Fibroblast of skin of right quadriceps (primary cell): ENCODE measurements at regions not wholly inside any gene's neighbourhood (a gene's known extent, or its start where the extent isn't known, plus 50 kb on each side); places are given as distances from the start of the nearest gene placed in this dataset.
"Not testable (repeated sequence)": the region's sequence is repeated elsewhere in the genome, so short reads cannot be mapped to it uniquely, and the experiment has no call there.

Experiments used
- DNase-seq: peaks from one replicate; pipeline ENCODE4 v3.0.0-alpha.2; 2013

GRCh38 chr5:112112346-112112745 is 306.7 kb downstream of the EPB41L4A start:
- no peak for DNase-seq

DNA sequence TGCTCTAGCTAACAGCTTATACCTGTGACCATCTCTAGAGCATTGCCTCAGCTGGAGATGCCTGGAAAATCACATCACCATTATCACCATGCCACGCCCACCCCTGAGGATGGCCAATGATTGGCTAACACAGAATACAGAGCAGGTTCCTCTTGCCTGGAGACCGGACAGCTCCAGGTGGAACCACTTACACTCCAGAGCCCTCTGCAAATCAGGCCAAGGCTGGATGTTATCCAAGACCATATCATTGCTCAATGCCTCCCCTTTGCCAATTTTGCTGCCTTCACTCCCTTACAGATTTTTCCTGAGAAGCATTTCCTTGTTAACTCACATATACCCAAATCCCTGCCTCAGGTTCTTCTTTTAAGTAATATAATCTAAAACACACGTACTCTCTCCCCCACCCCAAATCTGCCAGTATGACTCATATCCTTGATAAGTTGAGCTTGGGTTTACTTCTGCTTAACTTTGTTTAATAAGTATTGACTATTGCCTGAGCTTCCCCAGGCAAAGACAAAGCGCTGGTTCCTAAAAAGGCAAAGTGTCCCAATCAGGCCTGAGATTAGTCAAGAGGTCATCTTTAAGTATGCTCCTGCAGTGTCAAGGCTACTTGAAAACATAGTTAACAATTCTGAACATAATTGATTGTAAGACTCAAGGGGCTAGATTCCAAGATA is 309.6 kb downstream of the EPB41L4A start:
- peak; percentile 89 for DNase-seq

GRCh38 chr5:112106878-112107277 is 312.2 kb downstream of the EPB41L4A start:
- no peak for DNase-seq

DNA sequence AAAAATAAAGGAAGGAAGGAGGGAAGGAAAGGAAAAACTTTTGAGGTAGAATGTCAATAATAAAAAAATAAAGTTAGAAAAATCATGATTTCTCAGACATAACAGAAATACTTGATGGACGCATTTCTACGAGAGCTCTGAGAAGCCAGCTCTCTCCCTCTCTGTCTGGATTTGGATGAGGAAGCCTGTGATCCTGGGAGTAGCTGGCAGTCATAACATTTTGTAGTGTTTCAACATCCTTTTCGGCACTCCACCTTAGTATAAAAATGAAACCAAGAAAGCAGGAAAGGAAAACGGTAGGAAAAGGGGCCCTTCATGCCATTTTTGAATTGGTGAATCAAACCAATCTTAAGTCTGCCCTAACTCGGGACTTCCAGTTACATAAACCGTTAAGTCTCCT is 321.3 kb downstream of the EPB41L4A start:
- DNase-seq, result no peak

DNA sequence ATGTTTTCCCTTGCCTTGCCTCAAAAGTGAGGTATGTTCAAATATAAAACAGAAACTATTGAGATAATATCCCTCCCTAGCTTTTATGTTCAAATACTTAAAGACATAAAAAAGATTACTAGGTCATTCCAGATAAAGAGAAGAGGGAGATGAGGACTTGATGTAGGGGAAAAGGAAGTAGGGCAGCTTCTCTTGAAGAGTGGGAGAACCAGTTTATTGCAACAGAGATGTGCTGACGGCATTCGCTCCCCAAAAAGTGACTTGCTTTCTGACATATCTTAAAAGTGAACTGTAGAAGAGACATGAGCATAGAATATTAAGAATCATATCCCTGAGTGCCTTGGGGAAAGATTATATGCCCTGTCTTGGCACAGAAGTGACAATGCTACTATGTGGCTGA is 330.2 kb upstream of the NREP start:
- DNase-seq, result no peak

DNA sequence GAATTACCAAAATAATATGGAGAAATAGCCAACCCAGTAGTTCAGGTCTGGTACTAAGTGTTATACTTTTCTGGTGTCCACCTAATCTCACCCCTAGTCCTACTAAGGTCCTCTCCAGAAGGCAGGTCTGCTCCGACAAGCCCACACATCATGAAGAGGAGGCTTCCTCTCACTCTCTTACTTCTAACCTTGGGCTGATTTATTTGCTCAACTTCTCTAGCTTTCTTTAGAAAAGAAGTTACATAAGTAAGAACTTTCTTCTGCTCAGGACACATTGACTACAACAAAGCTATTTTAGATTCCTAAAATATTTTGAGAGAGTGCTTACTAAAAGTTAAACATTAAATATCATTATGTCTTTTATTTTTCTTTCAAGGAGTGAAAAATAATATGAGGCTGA is 329.7 kb upstream of the NREP start:
- DNase-seq, result no peak

DNA sequence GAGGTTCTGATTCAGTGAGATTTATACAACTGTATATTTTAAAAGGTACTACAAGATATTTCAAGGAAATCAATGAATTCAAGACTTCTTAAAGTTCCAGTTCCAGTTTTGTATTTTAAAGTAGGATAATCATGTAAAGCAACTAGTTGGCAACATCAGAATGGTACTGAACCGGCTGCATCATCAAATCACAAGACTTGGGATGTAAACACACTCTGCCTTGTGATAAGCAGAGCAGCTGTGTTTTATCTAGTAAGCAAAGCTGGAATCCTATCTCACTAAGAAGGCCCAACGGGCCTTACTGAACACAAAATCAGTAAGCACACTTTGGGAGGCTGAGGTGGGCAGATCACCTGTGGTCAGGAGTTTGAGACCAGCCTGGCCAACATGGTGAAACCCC is 327.2 kb upstream of the NREP start:
- no peak for DNase-seq

- DNase-seq, result peak; percentile 7
Measured at GRCh38 chr5:112083623-112084022, 326.6 kb upstream of the NREP start.

GRCh38 chr5:112077180-112077579 is 320.2 kb upstream of the NREP start:
- peak; percentile 19 for DNase-seq

DNA sequence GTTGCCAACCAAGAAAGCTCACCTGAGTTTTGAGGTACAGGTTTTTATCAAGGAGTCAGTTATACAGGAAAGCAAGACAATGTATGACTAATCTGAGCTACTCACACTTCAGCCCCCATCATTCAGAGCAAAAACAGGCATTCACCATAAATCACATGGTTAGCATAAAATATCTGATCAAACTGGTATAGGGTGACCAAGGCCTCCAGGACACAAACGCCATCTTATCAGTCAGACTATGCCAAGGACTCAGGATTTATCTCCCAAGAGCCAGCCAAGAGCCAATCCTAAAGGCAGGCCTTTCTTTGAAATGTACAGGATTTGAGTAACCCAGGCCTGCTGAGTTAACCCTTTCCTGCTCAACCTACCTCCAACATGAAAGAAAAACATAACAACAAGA is 313.0 kb upstream of the NREP start:
- no peak for DNase-seq

DNA sequence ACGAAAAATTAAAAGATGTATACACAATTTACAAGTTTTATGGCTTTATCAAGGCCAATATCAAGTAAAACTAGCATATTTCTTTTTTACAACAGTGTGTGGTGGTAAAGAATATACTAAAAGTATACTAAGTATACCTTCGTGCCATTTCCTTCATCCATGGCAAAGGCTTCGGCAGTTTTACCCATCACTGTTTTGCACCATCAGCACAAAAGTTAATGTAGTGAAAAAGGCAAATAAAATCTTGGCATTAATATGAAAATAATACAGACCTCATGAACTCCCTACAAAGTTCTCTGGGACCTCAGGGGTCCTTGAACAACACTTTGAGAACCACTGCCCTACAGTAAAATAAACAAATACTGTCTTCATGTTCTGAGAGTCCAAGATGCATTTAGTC is 312.3 kb upstream of the NREP start:
- DNase-seq, result no peak

DNA sequence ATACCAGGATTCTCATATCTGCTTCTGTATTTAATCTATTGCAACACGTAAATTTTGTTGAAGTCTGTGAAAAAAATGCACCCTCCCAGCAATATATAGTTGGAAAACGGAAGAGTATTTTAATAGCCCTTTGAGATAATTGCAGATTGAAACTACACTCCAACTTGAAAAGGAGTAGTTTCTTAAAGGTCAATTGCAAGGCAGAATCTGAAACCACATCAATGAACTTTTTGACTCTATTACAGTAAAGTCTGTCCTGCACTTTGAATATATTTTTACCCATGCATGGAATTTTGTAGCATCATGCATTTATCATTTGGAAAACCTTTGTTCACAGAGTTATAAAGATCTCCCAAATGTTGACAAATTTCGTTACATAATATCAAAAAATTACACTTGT is 311.6 kb upstream of the NREP start:
- no peak for DNase-seq

- DNase-seq, result peak; percentile 63
Measured at GRCh38 chr5:112065781-112066180, 308.8 kb upstream of the NREP start.

- no peak for DNase-seq
Measured at GRCh38 chr5:112064956-112065355, 308.0 kb upstream of the NREP start.

- no peak for DNase-seq
Measured at GRCh38 chr5:112064271-112064701, 307.3 kb upstream of the NREP start.

- no peak for DNase-seq
Measured at GRCh38 chr5:112063856-112064255, 306.9 kb upstream of the NREP start.

DNA sequence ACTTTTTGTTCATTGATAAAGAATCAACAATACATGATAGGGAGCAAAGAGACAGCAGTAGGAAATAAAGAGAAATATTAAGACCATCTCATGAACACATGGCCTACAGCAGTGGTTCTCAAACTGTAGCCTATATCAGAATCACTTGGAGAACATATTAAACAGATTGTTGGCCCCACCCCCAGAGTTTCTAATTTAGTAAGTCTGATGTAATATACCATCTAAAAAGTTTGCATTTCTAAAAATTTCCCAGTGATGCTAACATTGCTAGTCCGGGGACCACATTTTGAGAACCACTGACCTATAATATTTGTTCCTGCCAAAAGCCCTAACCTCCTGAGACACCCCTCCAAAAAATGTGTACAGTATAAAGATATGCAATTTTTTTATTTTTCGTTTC is 306.2 kb upstream of the NREP start:
- peak; percentile 10 for DNase-seq

DNA sequence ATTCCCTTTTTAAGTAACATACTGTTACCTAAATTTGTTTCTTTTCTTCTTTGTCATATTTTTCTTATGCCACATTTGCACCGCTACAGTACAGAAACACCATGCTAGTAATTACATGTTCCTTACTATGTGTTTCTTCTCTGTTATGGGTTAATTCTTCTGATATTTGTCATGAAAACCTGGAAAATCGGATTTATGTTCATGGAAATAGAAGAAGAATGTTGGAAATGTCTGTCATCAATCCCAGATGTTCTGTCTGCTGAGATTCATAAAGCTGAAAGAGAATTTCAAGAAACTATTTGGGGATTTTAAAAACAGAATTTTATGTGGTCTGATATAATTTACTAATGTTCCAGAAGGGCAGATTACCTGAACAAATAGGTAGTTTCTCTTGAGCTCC is 305.2 kb upstream of the NREP start:
- peak; percentile 10 for DNase-seq

GRCh38 chr5:112061666-112062065 is 304.7 kb upstream of the NREP start:
- DNase-seq, result no peak

DNA sequence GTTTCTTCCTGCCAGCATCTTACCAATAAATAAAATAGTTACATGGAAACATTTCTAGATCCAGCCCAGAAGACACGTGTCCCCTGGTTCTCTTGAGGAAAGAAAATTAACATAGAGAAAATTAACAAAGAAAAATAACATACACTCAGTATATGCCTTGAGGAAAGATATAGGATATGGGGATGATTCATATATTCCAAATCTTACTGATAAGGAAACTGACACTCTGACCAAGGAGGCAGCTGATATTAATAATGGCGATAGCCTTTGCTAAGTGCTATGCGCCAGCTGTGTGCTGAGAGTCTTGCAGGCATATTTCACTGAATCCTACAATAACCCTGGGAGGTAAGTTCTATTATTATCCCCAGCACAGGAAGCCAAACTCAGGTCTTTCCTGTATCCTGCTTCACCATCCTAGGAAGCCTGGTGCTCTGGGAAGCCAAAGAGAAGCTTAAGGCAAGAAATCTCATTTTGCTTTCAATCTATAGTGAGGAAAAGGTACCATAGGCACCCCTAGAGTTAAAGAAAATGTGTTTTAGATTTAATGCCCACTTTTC is 302.7 kb upstream of the NREP start:
- no peak for DNase-seq

- DNase-seq, result no peak
Measured at GRCh38 chr5:112049738-112050137, 292.7 kb upstream of the NREP start.

- peak; percentile 22 for DNase-seq
Measured at GRCh38 chr5:112036206-112036605, 279.2 kb upstream of the NREP start.

DNA sequence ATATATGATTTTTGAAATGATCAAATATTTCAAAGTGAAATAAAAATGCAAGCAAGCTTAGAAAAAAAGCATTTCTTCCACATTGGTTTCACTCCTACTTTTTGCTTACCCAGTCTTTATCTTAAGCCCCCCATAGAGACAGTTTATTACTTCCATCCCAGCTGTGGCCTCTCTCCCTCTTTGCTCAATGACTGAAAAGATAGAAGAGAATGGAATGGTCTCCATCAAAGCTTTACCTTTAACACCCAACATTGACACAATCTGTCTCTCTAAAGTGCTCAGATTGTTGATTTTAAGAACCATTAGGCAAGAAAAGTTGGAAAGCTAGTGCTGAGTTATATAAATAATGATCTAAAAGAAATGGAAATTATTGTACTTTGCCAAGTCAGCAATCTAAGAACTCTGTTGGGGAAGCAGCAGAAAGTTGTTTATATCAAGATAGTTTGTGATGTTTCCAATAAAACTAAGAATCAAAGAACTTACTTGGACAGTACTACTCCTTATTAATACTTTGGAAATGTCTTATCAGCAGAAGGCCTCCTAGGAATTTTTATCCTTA is 277.5 kb upstream of the NREP start:
- DNase-seq, result no peak

DNA sequence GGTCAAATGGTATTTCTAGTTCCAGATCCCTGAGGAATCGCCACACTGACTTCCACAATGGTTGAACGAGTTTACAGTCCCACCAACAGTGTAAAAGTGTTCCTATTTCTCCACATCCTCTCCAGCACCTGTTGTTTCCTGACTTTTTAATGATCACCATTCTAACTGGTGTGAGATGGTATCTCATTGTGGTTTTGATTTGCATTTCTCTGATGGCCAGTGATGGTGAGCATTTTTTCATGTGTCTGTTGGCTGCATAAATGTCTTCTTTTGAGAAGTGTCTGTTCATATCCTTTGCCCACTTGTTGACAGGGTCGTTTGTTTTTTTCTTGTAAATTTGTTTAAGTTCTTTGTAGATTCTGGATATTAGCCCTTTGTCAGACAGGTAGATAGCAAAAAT is 269.9 kb upstream of the NREP start:
- DNase-seq, result not testable (repeated sequence)

DNA sequence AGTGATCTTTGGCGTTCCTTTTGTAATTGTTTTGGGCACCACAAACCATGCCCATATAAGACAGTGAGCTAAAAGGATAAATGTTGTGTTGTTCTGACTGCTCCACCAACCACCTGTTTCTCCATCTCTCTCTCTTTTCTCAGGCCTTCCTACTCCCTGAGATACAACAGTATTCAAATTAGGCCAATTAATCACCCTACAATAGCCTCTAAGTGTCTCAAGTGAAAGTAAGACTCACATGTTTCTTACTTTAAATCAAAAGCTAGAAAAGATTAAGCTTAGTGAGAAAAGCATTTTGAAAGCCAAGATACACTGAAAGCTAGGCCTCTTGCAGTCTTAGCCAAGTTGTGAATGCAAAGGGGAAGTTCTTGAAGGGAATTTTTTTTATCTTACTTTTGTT is 268.8 kb upstream of the NREP start:
- DNase-seq, result no peak
